Choroid plexus epithelial cell (primary cell): ENCODE measurements at regions not wholly inside any gene's neighbourhood (a gene's known extent, or its start where the extent isn't known, plus 50 kb on each side); places are given as distances from the start of the nearest gene placed in this dataset.

ENCODE experiments used
- DNase-seq: peaks from one replicate; pipeline ENCODE4 v3.0.0-alpha.2; 2010; ENCODE audit warnings: low read depth
- H3K4me3 ChIP-seq: 2 replicates; pipeline ENCODE4 v1.5.1; 2011; ENCODE audit warnings: low read depth, mild to moderate bottlenecking, control low read depth, low read length, moderate library complexity
- TF ChIP-seq, protein P1 (sequence below): conservative IDR thresholded peaks from 2 replicates; pipeline ENCODE4 v1.5.1; 2011; ENCODE audit warnings: low read depth, mild to moderate bottlenecking, control low read depth, inconsistent platforms, low read length, moderate library complexity

DNA sequence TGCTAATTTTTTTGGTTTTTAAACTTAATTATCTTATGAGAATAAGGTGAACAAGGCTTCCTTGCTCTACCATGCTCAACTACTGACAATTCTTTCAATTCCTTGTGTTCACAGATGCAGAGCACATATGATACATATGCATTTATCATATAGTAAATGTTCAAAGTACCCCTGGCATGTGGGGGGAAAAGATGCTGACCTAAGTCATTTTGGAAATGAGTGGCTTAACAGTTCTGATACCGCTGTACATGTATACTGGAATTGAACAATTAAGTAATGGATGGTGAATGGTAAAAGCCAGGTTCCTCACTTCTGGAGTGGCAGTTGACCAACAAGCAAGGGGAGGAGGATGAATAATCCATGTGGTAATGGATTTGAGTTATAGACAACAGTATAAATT is 149.6 kb downstream of the NAF1 start:
- no peak overlapping the region for H3K4me3 ChIP-seq
- TF ChIP-seq, protein P1, sequence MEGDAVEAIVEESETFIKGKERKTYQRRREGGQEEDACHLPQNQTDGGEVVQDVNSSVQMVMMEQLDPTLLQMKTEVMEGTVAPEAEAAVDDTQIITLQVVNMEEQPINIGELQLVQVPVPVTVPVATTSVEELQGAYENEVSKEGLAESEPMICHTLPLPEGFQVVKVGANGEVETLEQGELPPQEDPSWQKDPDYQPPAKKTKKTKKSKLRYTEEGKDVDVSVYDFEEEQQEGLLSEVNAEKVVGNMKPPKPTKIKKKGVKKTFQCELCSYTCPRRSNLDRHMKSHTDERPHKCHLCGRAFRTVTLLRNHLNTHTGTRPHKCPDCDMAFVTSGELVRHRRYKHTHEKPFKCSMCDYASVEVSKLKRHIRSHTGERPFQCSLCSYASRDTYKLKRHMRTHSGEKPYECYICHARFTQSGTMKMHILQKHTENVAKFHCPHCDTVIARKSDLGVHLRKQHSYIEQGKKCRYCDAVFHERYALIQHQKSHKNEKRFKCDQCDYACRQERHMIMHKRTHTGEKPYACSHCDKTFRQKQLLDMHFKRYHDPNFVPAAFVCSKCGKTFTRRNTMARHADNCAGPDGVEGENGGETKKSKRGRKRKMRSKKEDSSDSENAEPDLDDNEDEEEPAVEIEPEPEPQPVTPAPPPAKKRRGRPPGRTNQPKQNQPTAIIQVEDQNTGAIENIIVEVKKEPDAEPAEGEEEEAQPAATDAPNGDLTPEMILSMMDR: no peak
- DNase-seq: no peak

DNA sequence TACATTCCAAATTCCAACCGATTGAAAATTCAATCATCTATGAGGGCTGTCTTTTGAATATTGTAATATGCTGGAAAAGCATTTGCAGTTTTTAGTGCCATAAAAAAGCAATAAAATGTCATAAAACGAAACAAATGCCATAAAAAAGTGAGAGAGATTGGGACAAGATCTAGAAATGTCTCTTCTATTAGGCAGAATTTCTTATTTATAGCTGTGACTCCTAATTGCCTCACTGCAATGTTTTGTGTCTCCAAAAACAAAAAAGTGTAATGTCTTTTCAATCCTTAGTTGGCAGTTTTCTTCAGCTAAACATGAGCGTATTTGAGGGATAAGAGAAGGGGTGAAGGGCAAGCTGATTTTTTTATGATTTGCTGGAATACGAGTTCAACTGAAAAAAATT is 153.9 kb downstream of the NAF1 start:
- no peak overlapping the region for H3K4me3 ChIP-seq
- TF ChIP-seq, protein P1: no peak
- DNase-seq: no peak

DNA sequence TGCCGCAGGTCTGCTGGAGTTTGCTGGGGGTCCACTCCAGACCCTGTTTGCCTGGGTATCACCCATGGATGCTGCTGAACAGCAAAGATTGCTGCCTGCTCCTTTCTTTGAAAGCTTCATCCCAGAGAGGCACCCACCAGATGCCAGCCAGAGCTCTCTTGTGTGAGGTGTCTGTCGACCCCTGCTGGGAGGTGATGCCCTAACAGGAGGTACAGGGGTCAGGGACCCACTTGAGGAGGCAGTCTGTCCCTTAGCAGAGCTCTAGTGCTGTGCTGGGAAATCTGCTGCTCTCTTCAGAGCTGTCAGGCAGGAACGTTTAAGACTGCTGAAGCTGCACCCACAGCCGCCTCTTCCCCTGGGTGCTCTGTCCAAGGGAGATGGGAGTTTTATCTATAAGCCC is 162.7 kb downstream of the NAF1 start:
- no peak overlapping the region for H3K4me3 ChIP-seq
- TF ChIP-seq, protein P1: no peak
- no peak for DNase-seq

DNA sequence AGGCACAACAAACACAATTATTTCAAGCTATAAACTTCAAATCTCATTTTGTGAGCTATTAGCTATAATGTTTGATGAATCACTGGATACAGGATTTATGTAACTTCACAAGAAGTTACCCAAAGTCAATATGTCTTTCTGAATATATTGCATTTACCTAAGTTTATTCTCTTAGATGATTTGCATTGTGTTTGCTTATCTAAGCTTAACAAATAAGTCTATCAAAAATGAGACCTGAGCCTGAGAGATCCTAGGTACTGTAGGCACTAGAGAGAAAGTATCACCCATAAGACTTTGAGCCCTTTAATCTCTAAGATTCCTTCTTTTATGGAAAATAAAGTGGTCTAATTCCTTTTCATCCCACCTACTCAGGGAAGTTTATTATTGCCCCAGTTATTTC is 178.2 kb downstream of the NAF1 start:
- no peak overlapping the region for H3K4me3 ChIP-seq
- DNase-seq: no peak
- TF ChIP-seq, protein P1: no peak

DNA sequence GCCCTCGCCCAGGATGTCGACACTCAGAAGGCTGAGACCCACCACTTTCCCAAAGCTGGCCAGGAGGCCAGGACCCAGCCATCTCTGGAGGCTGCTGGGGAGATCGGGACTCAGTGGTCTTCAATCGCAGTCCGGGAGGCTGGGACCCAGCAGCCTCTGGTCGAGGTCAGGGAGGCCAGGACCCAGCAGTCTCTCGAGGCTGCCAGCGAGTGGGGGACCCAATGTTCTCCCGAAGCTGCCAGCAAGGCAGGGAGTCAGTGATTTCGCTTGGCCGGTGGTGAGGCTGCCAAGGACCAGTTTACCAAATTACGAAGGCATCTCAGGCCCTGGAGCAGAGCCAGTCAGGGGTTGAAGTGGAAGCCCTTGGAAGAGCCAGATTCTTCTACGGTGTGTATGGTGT is 181.6 kb downstream of the NAF1 start:
- TF ChIP-seq, protein P1: no peak
- DNase-seq: no peak
- H3K4me3 ChIP-seq: no peak overlapping the region

DNA sequence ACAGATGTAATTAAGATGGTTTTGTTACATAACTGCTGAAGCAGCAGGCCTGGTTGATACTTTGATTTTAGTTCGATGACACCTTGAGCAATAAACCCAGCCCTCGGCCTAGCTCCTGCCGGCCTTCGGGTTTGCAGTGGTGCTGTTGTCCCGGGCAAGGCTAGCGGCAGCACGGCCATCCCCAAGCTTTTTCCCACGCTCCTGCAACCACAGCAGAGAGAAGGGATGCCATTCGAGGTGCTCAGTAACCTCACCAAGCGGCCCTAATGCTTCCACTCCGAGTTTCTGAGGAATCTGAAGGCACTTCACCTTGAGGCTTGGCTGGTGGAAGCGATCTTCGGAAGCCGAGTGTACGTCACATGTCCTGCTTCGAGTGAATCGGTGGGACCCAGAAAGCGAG is 182.1 kb downstream of the NAF1 start:
- no peak for DNase-seq
- TF ChIP-seq, protein P1: no peak
- H3K4me3 ChIP-seq: no peak overlapping the region

DNA sequence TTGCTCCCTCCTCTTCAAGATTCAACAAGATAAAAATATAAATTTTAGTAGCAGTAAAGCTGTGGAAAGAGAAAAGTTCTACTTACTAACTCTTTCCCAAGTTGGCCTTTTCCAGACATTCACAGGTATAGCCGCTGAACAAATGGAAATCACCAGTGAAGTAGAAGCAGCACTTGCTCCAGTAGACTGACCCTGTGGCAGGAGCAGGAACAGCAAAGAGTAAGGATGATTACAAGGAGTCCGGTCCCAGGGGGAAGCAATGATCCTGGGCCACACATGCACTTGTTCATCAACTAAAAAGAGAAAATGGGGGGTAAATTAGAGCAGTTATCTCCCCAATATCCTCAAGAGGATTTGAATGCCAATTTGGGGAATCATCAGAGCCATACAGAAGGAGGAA is 184.9 kb downstream of the NAF1 start:
- DNase-seq: no peak
- TF ChIP-seq, protein P1: no peak
- H3K4me3 ChIP-seq: no peak overlapping the region
